OCI-LY7 (cell line): ENCODE measurements at regions not wholly inside any gene's neighbourhood (a gene's known extent, or its start where the extent isn't known, plus 50 kb on each side); places are given as distances from the start of the nearest gene placed in this dataset.

Experiments used
- BruUV-seq: library from RNA; stranded (reverse); fragments of 400-500 nt; replicated peaks from 2 replicates; lab custom pipeline; 2021; lab: Mats Ljungman, UMichigan
- CTCF ChIA-PET: fragments of 300-600 bp; sonication (Branson Sonifier 250); formaldehyde crosslinking; loops from one replicate; lab custom pipeline; 2022; ENCODE audit warnings: antibody characterized with exemption; ENCODE audit not compliant: unreplicated experiment; lab: Charles Lee
- POLR2A ChIA-PET: fragments of 300-600 bp; sonication (Branson Sonifier 250); formaldehyde crosslinking; loops from one replicate; lab custom pipeline; 2022; ENCODE audit warnings: antibody characterized with exemption; lab: Charles Lee
- DNase-seq: peaks from one replicate; pipeline ENCODE4 v3.0.0-alpha.2; 2015; ENCODE audit warnings: low spot score
- H2AFZ ChIP-seq: fragments of 200-600 bp; sonication (generic), shearing (Covaris generic); 2 replicates; pipeline ENCODE4 v1.6.1; 2014; ENCODE audit warnings: mild to moderate bottlenecking, antibody characterized with exemption, low read length, moderate library complexity
- H3K27ac ChIP-seq: fragments of 200-600 bp; sonication (generic); 2 replicates; pipeline ENCODE4 v1.5.1; 2014; ENCODE audit warnings: mixed run types, low read depth, mild to moderate bottlenecking, moderate library complexity, low read length, inconsistent platforms; ENCODE audit not compliant: poor library complexity, severe bottlenecking
- H3K36me3 ChIP-seq: fragments of 200-600 bp; sonication (generic); 2 replicates; pipeline ENCODE4 v1.6.1; 2014; ENCODE audit warnings: mild to moderate bottlenecking, antibody characterized with exemption, low read length, moderate library complexity, mixed read lengths; ENCODE audit not compliant: insufficient read depth
- H3K4me1 ChIP-seq: fragments of 200-600 bp; sonication (generic); 2 replicates; pipeline ENCODE4 v1.5.1; 2014; ENCODE audit warnings: mild to moderate bottlenecking, low read length; ENCODE audit not compliant: insufficient read depth, poor library complexity, severe bottlenecking
- H3K4me2 ChIP-seq: fragments of 200-600 bp; sonication (generic); 2 replicates; pipeline ENCODE4 v1.6.1; 2014; ENCODE audit warnings: mild to moderate bottlenecking, low read length
- H3K4me3 ChIP-seq: fragments of 200-600 bp; sonication (generic); 2 replicates; pipeline ENCODE4 v1.5.1; 2014; ENCODE audit warnings: mild to moderate bottlenecking, low read depth, low read length; ENCODE audit not compliant: poor library complexity, severe bottlenecking
- H3K79me2 ChIP-seq: fragments of 200-600 bp; sonication (generic); 2 replicates; pipeline ENCODE4 v1.6.1; 2016; ENCODE audit warnings: low read depth, mild to moderate bottlenecking, low read length, moderate library complexity, mixed read lengths; ENCODE audit not compliant: insufficient read depth
- H3K9me2 ChIP-seq: fragments of 200-600 bp; sonication (generic); 2 replicates; pipeline ENCODE4 v1.6.1; 2016; ENCODE audit warnings: mild to moderate bottlenecking, low read length, mixed read lengths; ENCODE audit not compliant: insufficient read depth
- H3K9me3 ChIP-seq: fragments of 200-600 bp; sonication (generic); 2 replicates; pipeline ENCODE4 v1.6.1; 2014; ENCODE audit warnings: mild to moderate bottlenecking, mixed run types, low read length, mixed read lengths
- H4K20me1 ChIP-seq: fragments of 200-600 bp; sonication (generic); 2 replicates; pipeline ENCODE4 v1.6.1; 2014; ENCODE audit warnings: mild to moderate bottlenecking, antibody characterized with exemption, low read length, moderate library complexity, mixed read lengths; ENCODE audit not compliant: insufficient read depth
- CTCF ChIP-seq: fragments of 200-600 bp; sonication (generic); conservative IDR thresholded peaks from 2 replicates; pipeline ENCODE4 v1.5.1; 2014; ENCODE audit warnings: mild to moderate bottlenecking, antibody characterized with exemption, low read length, moderate library complexity, mixed read lengths
- EZH2phosphoT487 ChIP-seq: fragments of 200-600 bp; sonication (generic); IDR thresholded peaks from 2 replicates; pipeline ENCODE4 v1.6.1; 2018; ENCODE audit warnings: low read depth, borderline replicate concordance, mild to moderate bottlenecking, mixed run types, antibody characterized with exemption, low read length, moderate library complexity, mixed read lengths
- intact Hi-C: fragments of 100-400 bp; cut with micrococcal nuclease; formaldehyde crosslinking; loops from one replicate; pipeline ENCODE4 v1.10.0; 2022; ENCODE audit not compliant: unreplicated experiment

DNA sequence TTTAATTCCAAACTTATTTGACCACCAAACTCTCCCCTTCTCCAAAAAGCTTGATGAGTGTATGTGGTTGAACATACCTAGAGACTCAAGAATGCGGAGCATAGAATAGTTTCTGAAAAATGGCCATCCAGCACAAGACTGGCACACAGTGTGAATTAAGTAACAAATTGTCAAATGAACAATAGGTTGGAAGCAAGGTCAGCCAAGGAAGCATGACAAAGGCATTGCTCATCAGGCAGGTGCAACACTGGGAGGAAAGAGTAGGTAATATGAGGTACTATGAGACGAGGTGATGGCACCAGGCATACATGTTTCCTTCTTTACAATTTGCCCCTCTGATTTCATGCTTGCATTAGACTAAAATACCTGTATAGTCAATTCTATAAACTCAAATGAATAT is 73.7 kb downstream of the DKK1 start:
- no peak for TF ChIP-seq CTCF
- TF ChIP-seq EZH2phosphoT487: no peak
- no peak for DNase-seq
- Histone ChIP-seq H4K20me1 (no peaks in the 10 kb centered on the region), H3K9me2 (no peaks in the 10 kb centered on the region), H3K36me3 (no peaks in the 10 kb centered on the region), H3K4me2 (no peak overlapping the region), H3K27ac (no peak overlapping the region), H2AFZ (no peak overlapping the region), H3K4me1 (no peaks in the 10 kb centered on the region), H3K79me2 (no peaks in the 10 kb centered on the region), H3K4me3 (no peak overlapping the region), H3K9me3 (no peaks in the 10 kb centered on the region)
- ChIA-PET CTCF (no interaction called here), POLR2A (no interaction called here)
- BruUV-seq: no TSS peak
- intact Hi-C loops: no loop called here

DNA sequence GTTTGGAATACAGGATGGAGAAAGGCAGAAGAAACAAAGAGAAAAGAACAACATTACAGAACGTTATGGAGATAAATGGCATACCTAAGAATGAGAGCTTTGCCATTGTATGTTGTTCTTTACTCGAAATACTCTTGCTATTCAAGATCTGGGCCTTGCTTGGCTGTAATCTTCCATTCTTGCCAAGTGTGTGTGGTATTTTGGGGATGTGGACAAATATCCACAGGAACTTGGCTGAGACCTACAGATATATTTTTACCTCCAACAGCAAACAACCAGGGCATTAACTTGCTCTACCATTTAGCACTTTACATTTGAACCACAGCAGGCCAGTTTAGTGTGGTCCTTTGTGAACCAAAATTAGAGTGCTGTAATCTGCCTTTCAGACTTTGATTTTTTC is 76.3 kb downstream of the DKK1 start:
- CTCF ChIA-PET: no interaction called here
- no peaks in the 10 kb centered on the region for H3K36me3 ChIP-seq
- no peaks in the 10 kb centered on the region for H3K9me3 ChIP-seq
- H3K79me2 ChIP-seq: no peaks in the 10 kb centered on the region
- no peak overlapping the region for H3K27ac ChIP-seq
- POLR2A ChIA-PET: interaction anchor here (1.2 kb wide), 1 partner anchor 15 kb away, joined by 10 read pairs; no protein-coding TSS in a partner anchor
- H3K4me1 ChIP-seq: no peaks in the 10 kb centered on the region
- DNase-seq: no peak
- H3K4me3 ChIP-seq: no peak overlapping the region
- no peak overlapping the region for H3K4me2 ChIP-seq
- no TSS peak for BruUV-seq
- intact Hi-C loops: no loop called here
- H3K9me2 ChIP-seq: no peaks in the 10 kb centered on the region
- H4K20me1 ChIP-seq: no peaks in the 10 kb centered on the region
- TF ChIP-seq CTCF (no peak), EZH2phosphoT487 (no peak)
- H2AFZ ChIP-seq: no peak overlapping the region

GRCh38 chr10:52391927-52392602 is 78.0 kb downstream of the DKK1 start:
- H2AFZ ChIP-seq: no peak overlapping the region

More at GRCh38 chr10:52391927-52392602, 78.0 kb downstream of the DKK1 start:
- no peak for DNase-seq
- Histone ChIP-seq H3K36me3 (no peaks in the 10 kb centered on the region), H3K79me2 (no peaks in the 10 kb centered on the region), H3K9me2 (no peaks in the 10 kb centered on the region), H3K4me2 (no peak overlapping the region), H3K4me1 (no peaks in the 10 kb centered on the region), H3K4me3 (no peak overlapping the region), H3K9me3 (no peaks in the 10 kb centered on the region), H3K27ac (no peak overlapping the region), H4K20me1 (no peaks in the 10 kb centered on the region)
- CTCF ChIA-PET: no interaction called here
- BruUV-seq: no TSS peak
- POLR2A ChIA-PET: interaction anchor here (1.3 kb wide), 1 partner anchor 9 kb away, joined by 4 read pairs; no protein-coding TSS in a partner anchor
- no peak for TF ChIP-seq CTCF
- intact Hi-C loops: no loop called here
